Psoas muscle (tissue), 7 donors: ENCODE measurements at regions not wholly inside any gene's neighbourhood (a gene's known extent, or its start where the extent isn't known, plus 50 kb on each side); places are given as distances from the start of the nearest gene placed in this dataset.

Experiments used
- ATAC-seq, 4 donors: fragments of 200-7000 bp; cut with Tn5 transposase; one replicate each; pipeline ENCODE4 v1.9.1; 2020; ENCODE audit warnings: moderate library complexity in 3 of 4, mild to moderate bottlenecking in 2 of 4
- DNase-seq, 2 donors: peaks; one replicate each; pipeline ENCODE4 v3.0.0-alpha.2; 2020
- H3K27ac ChIP-seq: fragments of 200-600 bp; one replicate; pipeline ENCODE4 v1.8.0; 2022
- H3K27me3 ChIP-seq, 3 donors: fragments of 200-600 bp in 1 of 3; one replicate each; pipeline versions ENCODE4 v1.6.1 to v1.8.0; 2013 to 2022; ENCODE audit warnings: low read length in 2 of 3, mild to moderate bottlenecking in 2 of 3, moderate library complexity in 1 of 3; ENCODE audit not compliant: insufficient read depth in 3 of 3
- H3K36me3 ChIP-seq, 2 donors: fragments of 200-600 bp in 1 of 2; one replicate each; pipeline versions ENCODE4 v1.6.1 to v1.8.0; 2013 to 2022; ENCODE audit warnings: low read depth in 1 of 2, mild to moderate bottlenecking in 1 of 2, moderate library complexity in 1 of 2; ENCODE audit not compliant: insufficient read depth in 1 of 2
- H3K4me1 ChIP-seq: fragments of 200-600 bp; one replicate; pipeline ENCODE4 v1.8.0; 2022
- H3K4me3 ChIP-seq: fragments of 200-600 bp; one replicate; pipeline ENCODE4 v1.8.0; 2022; ENCODE audit warnings: mild to moderate bottlenecking
- H3K9me3 ChIP-seq: fragments of 200-600 bp; one replicate; pipeline ENCODE4 v1.8.0; 2022
- CTCF ChIP-seq: fragments of 200-600 bp; IDR thresholded peaks from one replicate; pipeline ENCODE4 v1.8.0; 2022; ENCODE audit warnings: antibody characterized with exemption
- WGBS, 3 donors: extraction: QIAGEN DNeasy Blood & Tissue Kit; methylation state at CpG; one replicate each; pipeline versions ENCODE4 v1.1.6 to v1.1.7; 2013; 5-methylcytosine and 5-hydroxymethylcytosine counted together
- intact Hi-C, 2 donors: fragments of 100-400 bp; cut with DNase I; formaldehyde crosslinking; loops; one replicate each; pipeline versions ENCODE4 v1.11.0 to v1.14.2; 2022
- donor health status: healthy with polysubstance abuse.
- donor health status: DM: no; HTN: no; CAD: no; lungs with moderate emphysema.
- donor health status: Bipolar disorder and iron deficiency.
- donor health status: healthy.
- donor health status: DM: yes; HTN: yes; CAD: no.
- donor health status: DM: no; HTN: no; CAD: no.
- donor health status: DM: yes; HTN: yes; CAD: no.

- intact Hi-C loops = no loop called here
- Histone ChIP-seq H3K36me3 (peaks cover 2 to 92% of the 10 kb centered on the region in 2 donors), H3K9me3 (no peaks in the 10 kb centered on the region), H3K27me3 (no peaks in the 10 kb centered on the region), H3K4me1 (no peaks in the 10 kb centered on the region), H3K27ac (no peak overlapping the region), H3K4me3 (no peak overlapping the region)
- DNase-seq (no peak), ATAC-seq (no peak)
- no peak for TF ChIP-seq CTCF
- 91 to 93% (median 91%) methylated on average over 17 of the region's 17 CpGs for WGBS, 3 donors
Measured at GRCh38 chr21:36250423-36251075, 69.4 kb upstream of the MORC3 start.

DNA sequence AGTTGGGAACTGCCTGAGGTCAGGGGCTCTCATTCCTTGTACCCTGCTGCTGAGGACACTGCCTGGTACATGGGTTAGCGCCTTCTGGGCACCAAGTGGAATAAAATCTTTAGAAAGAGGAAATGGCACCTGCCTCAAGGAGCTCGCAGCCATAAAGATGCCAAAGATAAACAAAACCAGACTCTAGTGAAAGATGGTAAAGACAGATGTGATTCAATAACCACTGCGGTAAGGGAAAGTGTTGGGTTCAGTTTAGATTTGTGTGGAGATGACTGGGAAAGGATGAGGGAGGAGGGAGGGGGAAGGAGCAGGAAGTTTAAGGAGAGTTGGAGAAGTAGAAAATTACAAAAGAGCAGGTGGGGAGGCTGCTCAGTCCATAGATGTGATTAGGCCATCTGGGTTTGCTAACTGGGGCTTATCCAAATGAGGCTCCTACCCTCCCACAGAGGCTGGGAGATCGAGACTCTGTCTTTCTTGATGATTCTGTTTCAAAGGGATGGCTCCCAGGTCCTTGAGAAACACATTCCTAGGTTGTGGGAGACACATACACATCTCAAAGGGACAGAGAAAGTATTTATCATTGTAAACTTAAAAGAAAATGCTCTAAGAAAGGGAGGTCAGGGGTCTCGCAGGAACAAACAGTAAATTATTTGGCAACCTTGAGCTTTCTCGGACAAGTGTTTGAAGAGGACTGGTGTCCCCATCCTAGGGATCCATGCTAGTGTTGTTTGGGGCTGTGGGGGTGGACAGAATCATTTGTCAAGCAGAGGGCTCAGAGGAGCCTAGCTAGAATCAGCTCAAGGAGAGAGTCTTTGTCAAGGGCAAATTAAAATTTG is 65.7 kb upstream of the MORC3 start:
- WGBS, 3 donors = 62 to 70% (median 64%) methylated on average over 6 of the region's 6 CpGs
- Histone ChIP-seq H3K27me3 (no peaks in the 10 kb centered on the region), H3K4me1 (no peaks in the 10 kb centered on the region), H3K9me3 (no peaks in the 10 kb centered on the region), H3K27ac (no peak overlapping the region), H3K4me3 (no peak overlapping the region), H3K36me3 (peaks cover 2 to 71% of the 10 kb centered on the region in 2 donors)
- TF ChIP-seq CTCF = no peak
- ATAC-seq (no peak), DNase-seq (no peak)
- intact Hi-C loops = no loop called here

GRCh38 chr21:36255663-36256062 is 64.3 kb upstream of the MORC3 start:
- intact Hi-C loops = no loop called here
- no peak for DNase-seq
- 78 to 84% (median 82%) methylated on average over 5 of the region's 5 CpGs for WGBS, 3 donors
- H3K36me3 ChIP-seq = peaks cover 0 to 58% of the 10 kb centered on the region in 2 donors
- ATAC-seq = no peak
- TF ChIP-seq CTCF = no peak
- H3K9me3 ChIP-seq = no peaks in the 10 kb centered on the region
- no peak overlapping the region for H3K27ac ChIP-seq
- no peak overlapping the region for H3K4me3 ChIP-seq
- no peaks in the 10 kb centered on the region for H3K27me3 ChIP-seq
- H3K4me1 ChIP-seq = no peaks in the 10 kb centered on the region

DNA sequence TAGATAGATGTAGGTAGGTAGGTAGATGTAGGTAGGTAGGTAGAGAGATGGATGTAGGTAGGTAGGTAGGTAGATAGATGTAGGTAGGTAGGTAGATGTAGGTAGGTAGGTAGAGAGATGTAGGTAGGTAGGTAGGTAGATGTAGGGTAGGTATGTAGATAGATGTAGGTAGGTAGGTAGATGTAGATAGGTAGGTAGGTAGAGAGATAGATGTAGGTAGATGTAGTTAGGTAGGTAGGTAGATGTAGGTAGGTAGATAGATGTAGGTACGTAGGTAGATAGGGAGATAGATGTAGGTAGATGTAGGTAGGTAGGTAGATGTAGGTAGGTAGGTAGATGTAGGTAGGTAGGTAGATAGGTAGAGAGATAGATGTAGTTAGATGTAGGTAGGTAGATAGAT is 62.3 kb upstream of the MORC3 start:
- 3 to 93% (median 53%) methylated on average over 1 of the region's 1 CpG for WGBS, 3 donors
- Histone ChIP-seq H3K9me3 (no peaks in the 10 kb centered on the region), H3K4me1 (no peaks in the 10 kb centered on the region), H3K27me3 (no peaks in the 10 kb centered on the region), H3K36me3 (peaks cover 0 to 48% of the 10 kb centered on the region in 2 donors), H3K4me3 (no peak overlapping the region), H3K27ac (no peak overlapping the region)
- ATAC-seq = no peak
- no peak for DNase-seq
- no peak for TF ChIP-seq CTCF
- intact Hi-C loops = no loop called here
